GM18520 (cell line): ENCODE measurements at regions not wholly inside any gene's neighbourhood (a gene's known extent, or its start where the extent isn't known, plus 50 kb on each side); places are given as distances from the start of the nearest gene placed in this dataset.
"Not testable (repeated sequence)": the region's sequence is repeated elsewhere in the genome, so short reads cannot be mapped to it uniquely, and the experiment has no call there.

Experiments used
- ATAC-seq: cut with Tn5 transposase; IDR thresholded peaks from one replicate; pipeline ENCODE4 v1.9.1; 2021; ENCODE audit not compliant: unreplicated experiment

DNA sequence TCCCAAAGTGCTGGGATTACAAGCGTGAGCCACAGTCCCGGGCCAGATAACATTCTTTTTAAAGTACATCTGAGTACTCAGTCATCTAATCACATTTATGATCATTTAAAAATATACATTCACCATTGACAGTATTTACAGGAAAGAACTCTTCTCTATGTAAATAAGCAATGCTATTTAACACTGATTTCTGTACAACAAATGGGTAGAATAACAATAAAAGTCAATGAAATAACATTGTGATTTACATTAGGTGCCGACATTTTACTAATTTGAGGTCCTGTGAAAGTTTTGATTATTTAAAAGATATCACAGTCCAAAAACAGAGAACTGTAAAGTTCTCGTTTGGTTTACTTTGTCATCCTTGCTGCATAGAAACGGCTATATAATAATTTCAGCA is 1763.7 kb downstream of the SLITRK1 start:
- no peak for ATAC-seq

DNA sequence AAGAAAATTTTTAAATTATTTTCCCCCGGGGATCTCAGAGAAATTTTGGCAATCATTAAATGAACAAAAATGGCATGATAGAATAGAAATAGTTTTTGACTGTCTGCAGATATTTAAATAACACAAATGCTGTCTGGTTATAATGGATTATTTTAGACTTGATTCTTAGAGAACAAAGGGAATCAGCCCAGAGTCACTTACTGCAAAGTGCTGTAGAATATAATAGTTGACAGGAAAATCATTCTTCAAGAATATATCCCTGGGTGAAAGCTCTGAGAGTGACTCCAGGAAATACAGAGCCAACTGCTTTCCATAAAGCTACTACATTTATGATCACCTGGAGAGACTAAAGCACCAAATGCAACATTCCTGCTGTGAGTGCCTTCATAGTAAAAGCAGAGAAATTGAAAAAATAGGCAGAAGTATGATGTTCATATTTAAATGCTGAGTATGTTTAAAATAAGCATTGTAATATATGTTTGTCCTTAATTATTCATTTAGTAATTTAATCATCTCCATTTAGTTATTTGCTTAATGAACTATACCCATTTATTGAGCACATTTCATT is 1765.8 kb downstream of the SLITRK1 start:
- no peak for ATAC-seq

DNA sequence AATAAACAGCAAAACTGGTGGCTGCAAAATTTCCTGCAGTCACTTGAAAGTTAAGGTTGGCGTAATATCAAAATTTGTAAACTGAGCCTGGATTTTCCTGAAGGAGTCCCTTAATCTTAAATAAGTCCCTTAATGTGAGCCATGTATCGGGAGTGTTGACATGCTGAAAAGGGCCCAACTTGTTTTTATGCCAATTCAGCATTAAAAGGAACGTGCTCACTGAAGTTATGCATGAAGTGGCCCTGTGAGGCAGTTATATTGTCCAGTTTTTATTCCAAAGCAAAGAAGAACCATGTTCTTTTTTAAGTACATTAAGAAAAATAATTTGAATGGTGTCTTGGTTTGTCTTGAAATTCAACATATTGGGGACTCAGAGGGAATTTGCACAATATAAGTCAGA is 1766.9 kb downstream of the SLITRK1 start:
- ATAC-seq, result no peak

DNA sequence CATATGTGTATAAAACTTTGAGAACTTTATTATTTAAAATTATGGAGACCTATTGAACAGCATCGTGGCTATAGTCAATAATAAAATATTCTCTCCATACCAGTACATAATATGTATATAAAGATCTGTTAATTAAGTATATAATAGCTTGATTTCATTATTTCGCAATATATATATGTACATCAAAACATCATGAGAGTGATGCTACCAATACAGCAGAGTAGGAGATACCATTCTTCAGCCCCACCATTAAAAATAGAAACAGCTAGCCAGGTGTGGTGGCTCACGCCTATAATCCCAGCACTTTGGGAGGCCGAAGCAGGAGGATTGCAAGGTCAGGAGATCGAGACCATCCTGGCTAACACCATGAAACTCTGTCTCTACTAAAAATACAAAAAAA is 1755.3 kb upstream of the SPRY2 start:
- ATAC-seq, result no peak

GRCh38 chr13:82092312-82092711 is 1751.4 kb upstream of the SPRY2 start:
- ATAC-seq, result no peak

GRCh38 chr13:82088781-82089180 is 1747.9 kb upstream of the SPRY2 start:
- ATAC-seq, result no peak

DNA sequence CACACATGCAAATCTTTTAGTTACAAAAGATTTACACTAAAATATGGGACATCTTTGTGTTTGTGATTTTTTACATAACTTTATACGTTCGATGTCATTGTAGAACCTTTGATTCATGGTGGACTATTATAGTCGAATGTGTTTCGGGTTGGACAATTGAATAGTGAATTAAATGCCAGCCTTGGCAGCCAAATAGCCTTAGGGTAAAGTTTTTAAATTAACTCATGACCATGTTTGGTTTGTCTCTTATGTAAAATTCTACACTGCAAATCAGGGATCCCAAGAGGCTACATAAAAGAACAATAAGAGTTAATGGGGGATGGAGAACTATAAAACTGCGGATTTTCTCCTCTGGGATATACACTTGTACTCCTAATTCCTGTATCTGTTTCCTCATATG is 1735.6 kb upstream of the SPRY2 start:
- ATAC-seq, result no peak

DNA sequence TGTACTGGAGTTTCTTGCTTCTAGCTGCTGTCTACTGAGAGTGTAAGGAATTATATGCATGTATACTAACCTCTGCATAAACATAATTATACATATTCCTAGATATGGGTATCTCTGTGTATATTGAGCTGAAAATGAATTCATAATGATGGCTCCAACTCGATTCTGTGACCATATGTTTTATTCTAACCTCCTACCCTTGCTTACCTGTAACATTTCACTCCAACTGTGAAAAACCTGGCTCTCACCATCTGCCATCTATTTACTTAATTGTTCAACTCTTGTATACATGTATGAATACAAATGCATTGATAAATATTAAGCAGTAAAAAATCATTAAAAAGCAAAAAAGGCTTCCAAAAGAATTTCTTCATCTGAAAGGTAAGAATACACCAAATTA is 1729.5 kb upstream of the SPRY2 start:
- no peak for ATAC-seq

GRCh38 chr13:82062772-82063171 is 1721.8 kb upstream of the SPRY2 start:
- ATAC-seq, result no peak

GRCh38 chr13:82058364-82058763 is 1717.4 kb upstream of the SPRY2 start:
- ATAC-seq, result no peak

GRCh38 chr13:82045316-82045715 is 1704.4 kb upstream of the SPRY2 start:
- ATAC-seq, result not testable (repeated sequence)

DNA sequence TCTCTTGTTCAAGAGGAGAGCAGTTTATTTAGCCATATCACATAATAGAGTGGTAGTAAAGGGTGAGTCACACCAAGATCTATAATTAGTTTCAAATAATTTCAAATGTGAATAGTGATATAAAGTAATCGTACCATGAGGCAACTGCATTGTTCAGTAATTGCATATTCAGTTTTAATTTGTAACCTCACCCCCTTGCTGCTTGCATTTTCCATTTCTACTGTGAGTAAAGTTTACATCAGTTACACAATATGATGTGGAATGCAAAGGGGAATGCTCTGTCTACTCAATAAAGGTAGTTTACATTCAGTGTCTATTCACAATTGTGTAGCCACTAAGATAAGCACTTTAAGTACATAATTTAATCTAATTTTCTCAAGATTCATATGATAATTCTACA is 1695.7 kb upstream of the SPRY2 start:
- ATAC-seq, result no peak

DNA sequence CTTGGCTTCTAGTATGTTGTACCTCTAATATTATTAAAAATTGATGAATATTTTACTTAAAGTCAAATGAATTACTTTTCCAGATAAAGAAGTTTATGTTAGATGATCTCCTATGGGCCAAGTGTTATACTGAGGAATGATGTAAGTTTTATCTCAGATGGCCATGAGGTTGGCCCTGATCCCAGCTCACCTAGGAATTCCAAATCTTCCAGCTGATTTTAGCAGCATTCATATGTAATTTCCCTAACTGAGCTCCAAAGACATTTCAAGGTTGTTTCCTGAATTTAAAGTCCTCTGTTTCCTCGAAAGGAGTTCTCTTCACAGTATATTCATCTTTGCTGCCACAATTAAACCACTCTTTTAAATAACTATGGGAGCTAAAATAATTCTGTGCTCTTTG is 1670.4 kb upstream of the SPRY2 start:
- ATAC-seq, result no peak

- ATAC-seq, result no peak
These were observed 1669.9 kb upstream of the SPRY2 start for GRCh38 chr13:82010780-82011179.

DNA sequence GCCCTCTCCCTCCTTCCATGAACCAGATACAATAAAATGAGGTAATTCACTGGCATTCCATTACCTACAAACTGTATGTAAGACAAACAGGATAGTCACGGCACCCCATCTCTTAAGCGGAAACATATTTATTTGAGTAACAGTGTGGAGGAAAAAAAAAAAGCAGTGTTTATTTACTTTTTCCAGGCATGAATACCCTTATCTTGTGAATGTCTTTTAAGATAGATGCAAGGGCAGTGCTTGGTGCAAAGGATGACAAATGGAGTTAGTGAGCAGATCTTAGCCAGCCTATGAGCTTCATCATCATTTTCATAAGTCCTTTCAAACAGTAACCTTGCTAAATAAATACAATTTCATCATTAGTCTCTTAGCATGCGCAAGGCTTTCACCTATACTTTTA is 1661.8 kb upstream of the SPRY2 start:
- no peak for ATAC-seq

DNA sequence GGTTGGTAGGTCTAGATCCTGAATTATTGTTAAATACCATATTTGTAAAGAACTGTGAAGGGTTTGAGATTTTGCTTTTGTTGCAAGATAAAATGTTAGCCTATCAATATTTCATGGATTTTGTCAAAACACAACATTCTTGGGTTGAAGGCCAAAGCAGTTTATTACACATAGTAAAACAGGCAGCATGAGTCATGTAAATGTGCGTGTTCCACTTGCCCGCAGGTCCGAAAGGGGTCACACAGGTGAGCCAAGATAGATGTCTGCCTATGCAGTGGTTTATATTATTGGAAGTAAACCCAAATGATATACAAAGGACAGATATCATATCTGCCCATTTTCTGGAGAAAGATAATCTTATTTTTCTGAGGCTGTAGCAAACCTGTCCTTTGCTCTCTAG is 1654.4 kb upstream of the SPRY2 start:
- ATAC-seq, result no peak

- ATAC-seq, result no peak
These were observed 1649.7 kb upstream of the SPRY2 start for GRCh38 chr13:81990652-81991051.

GRCh38 chr13:81988567-81988966 is 1647.6 kb upstream of the SPRY2 start:
- no peak for ATAC-seq

- ATAC-seq, result no peak
These were observed 1646.9 kb upstream of the SPRY2 start for GRCh38 chr13:81987677-81988357.

DNA sequence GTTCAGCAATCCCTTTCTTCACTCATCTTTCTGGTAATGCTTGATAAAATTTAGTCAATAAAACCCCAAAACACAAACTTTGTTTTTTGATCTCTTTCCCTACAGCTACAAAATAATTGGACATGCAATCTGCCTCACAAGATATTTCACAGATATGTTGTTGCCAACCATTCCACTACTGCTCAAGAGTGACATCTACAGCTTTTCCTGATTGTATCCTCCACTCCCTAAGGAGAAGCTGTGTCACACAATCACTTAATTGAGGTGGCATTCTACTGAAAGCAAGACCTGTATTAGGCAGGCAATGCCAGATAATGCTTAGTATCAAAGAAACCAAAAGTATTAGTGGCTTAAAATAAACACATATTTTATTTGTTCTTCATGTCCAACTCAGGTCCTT is 1646.2 kb upstream of the SPRY2 start:
- no peak for ATAC-seq

- ATAC-seq, result no peak
These were observed 1645.4 kb upstream of the SPRY2 start for GRCh38 chr13:81986308-81986707.

GRCh38 chr13:81957121-81957520 is 1616.2 kb upstream of the SPRY2 start:
- no peak for ATAC-seq

DNA sequence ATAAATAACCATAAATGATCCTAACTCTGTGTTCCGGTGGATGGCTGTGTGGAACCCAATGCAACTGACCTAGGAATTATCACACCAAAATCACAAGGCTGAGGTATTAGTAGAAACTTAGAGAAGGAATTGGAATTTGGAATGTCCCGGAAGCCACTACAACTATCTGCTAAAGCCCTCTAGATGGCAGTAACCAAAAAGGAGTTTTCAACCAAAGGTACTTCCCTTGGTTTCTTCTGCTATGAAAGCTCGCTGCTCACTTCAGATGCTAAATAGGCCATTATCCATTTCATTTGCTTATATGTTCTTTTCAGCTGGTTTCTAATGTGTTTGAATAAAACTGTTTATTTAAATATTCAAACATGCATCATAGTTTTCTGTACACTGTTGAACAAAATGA is 1589.1 kb upstream of the SPRY2 start:
- no peak for ATAC-seq
